ENCODE measurements at regions not wholly inside any gene's neighbourhood (a gene's known extent, or its start where the extent isn't known, plus 50 kb on each side); places are given as distances from the start of the nearest gene placed in this dataset.

GRCh38 chr2:3112131-3112530 lies 265.5 kb downstream of the EIPR1 start:
- Histone ChIP-seq H2AFZ (replicated peaks; ENCODE audit: low read length, poor library complexity) (no peak overlapping the region), H3K9me1 (ENCODE audit: insufficient read depth, low read length) (no peaks in the 10 kb centered on the region), H3K9me3 (ENCODE audit: control insufficient read depth, insufficient read depth, low read length) (peaks cover 35% of the 10 kb centered on the region), H2AK9ac (replicated peaks; ENCODE audit: low read depth, low read length, poor library complexity) (no peak overlapping the region), H3K18ac (ENCODE audit: low read depth, low read length) (no peak overlapping the region), H3K56ac (ENCODE audit: extremely low read depth, insufficient read depth, low read length) (no peak overlapping the region), H3K4me3 (ENCODE audit: insufficient read depth, low read depth, low read length) (no peak overlapping the region), H2BK20ac (ENCODE audit: low read depth, low read length) (no peak overlapping the region), H3K27me3 (ENCODE audit: control insufficient read depth, insufficient read depth, low read length) (no peaks in the 10 kb centered on the region), H2AK5ac (ENCODE audit: low read depth, low read length) (no peak overlapping the region), H4K91ac (ENCODE audit: insufficient read depth, low read depth, low read length) (no peak overlapping the region), H3K4me1 (ENCODE audit: control insufficient read depth, insufficient read depth, low read length) (no peaks in the 10 kb centered on the region), H3K23ac (ENCODE audit: low read depth, low read length) (no peak overlapping the region), H3K4me2 (ENCODE audit: low read depth, low read length) (no peak overlapping the region), H3K36me3 (ENCODE audit: control insufficient read depth, insufficient read depth, low read length) (no peaks in the 10 kb centered on the region), H3K27ac (ENCODE audit: insufficient read depth, low read length) (no peak overlapping the region), H2BK5ac (ENCODE audit: low read depth, low read length, poor library complexity, severe bottlenecking) (no peak overlapping the region), H2BK120ac (ENCODE audit: low read depth, low read length) (no peak overlapping the region), H3K9ac (ENCODE audit: low read depth, low read length) (no peak overlapping the region), H4K8ac (ENCODE audit: low read depth in 2 of 2, low read length in 2 of 2) (no peak overlapping the region), H3K79me1 (ENCODE audit: low read depth in 1 of 2, low read length in 2 of 2) (no peaks in the 10 kb centered on the region), H4K20me1 (ENCODE audit: insufficient read depth, low read length) (no peaks in the 10 kb centered on the region), H3K4ac (ENCODE audit: low read depth, low read length) (no peak overlapping the region), H2BK15ac (ENCODE audit: low read depth, low read length) (no peak overlapping the region), H4K5ac (ENCODE audit: low read depth, low read length) (no peak overlapping the region), H3K14ac (replicated peaks; ENCODE audit: low read depth, low read length) (no peak overlapping the region)
- BruUV-seq (replicated peaks) = no TSS peak
- ChIA-PET POLR2A (ENCODE audit: unreplicated experiment) (no interaction called here), CTCF (no interaction called here)
- TF ChIP-seq SMC3 (IDR thresholded peaks at IDR 0.05; ENCODE audit: low read depth, low read length) (no peak), FOS (IDR thresholded peaks at IDR 0.05; ENCODE audit: low read depth, low read length) (no peak), CEBPB (IDR thresholded peaks at IDR 0.05; ENCODE audit: low read depth, low read length) (no peak), RCOR1 (IDR thresholded peaks at IDR 0.05; ENCODE audit: insufficient replicate concordance, low read length) (no peak), CHD1 (IDR thresholded peaks at IDR 0.05; ENCODE audit: low read depth, low read length) (no peak), RAD21 (IDR thresholded peaks at IDR 0.05; ENCODE audit: low read length) (no peak), RFX5 (IDR thresholded peaks at IDR 0.05; ENCODE audit: low read depth, low read length) (no peak), MAZ (IDR thresholded peaks at IDR 0.05; ENCODE audit: borderline replicate concordance, low read depth, low read length) (no peak), USF2 (IDR thresholded peaks at IDR 0.05; ENCODE audit: low read depth, low read length) (no peak), MAFK (IDR thresholded peaks at IDR 0.05; ENCODE audit: low read depth, low read length) (no peak), CTCF (conservative IDR thresholded peaks at IDR 0.05; ENCODE audit: low read depth, low read length) (no peak)
- DNase-seq = no peak
- ATAC-seq (ENCODE audit: low read depth) = no peak
- dilution Hi-C loops (cut with HindIII; ENCODE audit: low sequenced_read_pairs, unreplicated experiment) = no loop called here
- whole genome bisulfite sequencing, 2 experiments (ENCODE audit: extremely low coverage in 2 of 2, insufficient read length in 1 of 2) = no CpG with 5 or more reads among the region's 6 CpGs
- in situ Hi-C loops (cut with MboI; ENCODE audit: low sequenced_read_pairs) = no loop called here
- intact Hi-C loops (cut with micrococcal nuclease) = no loop called here
